BJ (cell line): ENCODE measurements at regions not wholly inside any gene's neighbourhood (a gene's known extent, or its start where the extent isn't known, plus 50 kb on each side); places are given as distances from the start of the nearest gene placed in this dataset.

Experiments
- CTCF ChIA-PET: fragments of 350-600 bp; formaldehyde crosslinking; extraction: SDS; loops from one replicate; lab custom pipeline; 2021; ENCODE audit warnings: antibody characterized with exemption, inconsistent platforms; lab: Yijun Ruan, JAX
- POLR2A ChIA-PET: fragments of 300-600 bp; sonication (Branson Sonifier 250); formaldehyde crosslinking; extraction: SDS; loops from one replicate; lab custom pipeline; 2021; ENCODE audit warnings: antibody characterized with exemption; lab: Charles Lee
- DNase-seq: peaks from one replicate; pipeline ENCODE4 v3.0.0-alpha.2; 2011; ENCODE audit warnings: low read depth
- H3K27me3 ChIP-seq: 2 replicates; pipeline ENCODE4 v1.6.0; 2011; ENCODE audit warnings: low read length; ENCODE audit not compliant: control insufficient read depth, insufficient read depth
- H3K36me3 ChIP-seq: 2 replicates; pipeline ENCODE4 v1.5.1; 2011; ENCODE audit warnings: low read length; ENCODE audit not compliant: control insufficient read depth, insufficient read depth
- H3K4me3 ChIP-seq: 2 replicates; pipeline ENCODE4 v1.5.1; 2011; ENCODE audit warnings: low read depth, mild to moderate bottlenecking, control low read depth, low read length
- CTCF ChIP-seq: IDR thresholded peaks from 2 replicates; pipeline ENCODE4 v1.5.1; 2011; ENCODE audit warnings: low read depth, mild to moderate bottlenecking, control low read depth, inconsistent platforms, low read length, moderate library complexity; ENCODE audit not compliant: insufficient read depth

- ChIA-PET POLR2A (no interaction called here), CTCF (no interaction called here)
- Histone ChIP-seq H3K36me3 (no peaks in the 10 kb centered on the region), H3K27me3 (no peaks in the 10 kb centered on the region), H3K4me3 (no peak overlapping the region)
- no peak for DNase-seq
- no peak for TF ChIP-seq CTCF
Observed at GRCh38 chr4:107408968-107409367, 311.1 kb downstream of the PAPSS1 start.

GRCh38 chr4:107404591-107405300 lies 315.3 kb downstream of the PAPSS1 start:
- POLR2A ChIA-PET = no interaction called here
- DNase-seq = no peak
- Histone ChIP-seq H3K27me3 (no peaks in the 10 kb centered on the region), H3K4me3 (no peak overlapping the region), H3K36me3 (no peaks in the 10 kb centered on the region)
- TF ChIP-seq CTCF = no peak
- CTCF ChIA-PET = interaction anchor here (1.4 kb wide), 1 partner anchor 26 kb away, joined by 3 read pairs; no protein-coding TSS in a partner anchor

GRCh38 chr4:107402291-107402690 lies 317.7 kb downstream of the PAPSS1 start:
- ChIA-PET CTCF (interaction anchor here (0.6 kb wide), 1 partner anchor 265 kb away, joined by 3 read pairs; no protein-coding TSS in a partner anchor), POLR2A (no interaction called here)
- H3K4me3 ChIP-seq = no peak overlapping the region
- H3K36me3 ChIP-seq = no peaks in the 10 kb centered on the region
- no peaks in the 10 kb centered on the region for H3K27me3 ChIP-seq
- no peak for DNase-seq
- no peak for TF ChIP-seq CTCF

GRCh38 chr4:107392951-107393350 lies 327.1 kb downstream of the PAPSS1 start:
- Histone ChIP-seq H3K27me3 (no peaks in the 10 kb centered on the region), H3K4me3 (no peak overlapping the region), H3K36me3 (no peaks in the 10 kb centered on the region)
- ChIA-PET POLR2A (no interaction called here), CTCF (interaction anchor here (1.9 kb wide), 1 partner anchor 13 kb away, joined by 7 read pairs; no protein-coding TSS in a partner anchor)
- no peak for TF ChIP-seq CTCF
- no peak for DNase-seq

- POLR2A ChIA-PET = no interaction called here
- H3K27me3 ChIP-seq = no peaks in the 10 kb centered on the region
- H3K4me3 ChIP-seq = no peak overlapping the region
- TF ChIP-seq CTCF = no peak
- no peak for DNase-seq
- no peaks in the 10 kb centered on the region for H3K36me3 ChIP-seq
- CTCF ChIA-PET = interaction anchor here (1.9 kb wide), 1 partner anchor 12 kb away, joined by 7 read pairs; no protein-coding TSS in a partner anchor
Observed at GRCh38 chr4:107392380-107392779, 327.7 kb downstream of the PAPSS1 start.
